ENCODE measurements at regions not wholly inside any gene's neighbourhood (a gene's known extent, or its start where the extent isn't known, plus 50 kb on each side); places are given as distances from the start of the nearest gene placed in this dataset.

GRCh38 chr6:101312652-101313051, 80.9 kb upstream of the GRIK2 start:
- no peak for TF ChIP-seq CTCF (conservative IDR thresholded peaks at IDR 0.05)
- TF ChIP-seq ZFX (IDR thresholded peaks at IDR 0.05), result no peak
- no peak overlapping the region for H3K27ac ChIP-seq

DNA sequence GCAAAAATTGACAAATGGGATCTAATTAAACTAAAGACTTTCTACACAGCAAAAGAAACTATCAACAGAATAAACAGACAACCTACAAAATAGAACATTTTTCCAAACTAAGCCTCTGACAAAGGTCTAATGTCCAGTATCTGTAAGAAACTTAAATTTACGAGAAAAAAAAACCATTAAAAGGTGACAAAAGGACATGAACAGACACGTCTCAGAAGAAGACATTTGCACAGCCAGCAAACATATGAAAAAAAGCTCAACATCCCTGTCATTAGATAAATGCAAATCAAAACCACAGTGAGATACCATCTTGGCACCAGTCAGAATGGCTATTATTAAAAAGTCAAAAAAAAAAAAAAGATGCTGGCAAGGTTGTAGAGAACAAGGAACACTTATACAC, 70.6 kb upstream of the GRIK2 start:
- H3K27ac ChIP-seq, result no peak overlapping the region
- TF ChIP-seq ZFX (IDR thresholded peaks at IDR 0.05), result no peak
- TF ChIP-seq CTCF (conservative IDR thresholded peaks at IDR 0.05), result no peak

DNA sequence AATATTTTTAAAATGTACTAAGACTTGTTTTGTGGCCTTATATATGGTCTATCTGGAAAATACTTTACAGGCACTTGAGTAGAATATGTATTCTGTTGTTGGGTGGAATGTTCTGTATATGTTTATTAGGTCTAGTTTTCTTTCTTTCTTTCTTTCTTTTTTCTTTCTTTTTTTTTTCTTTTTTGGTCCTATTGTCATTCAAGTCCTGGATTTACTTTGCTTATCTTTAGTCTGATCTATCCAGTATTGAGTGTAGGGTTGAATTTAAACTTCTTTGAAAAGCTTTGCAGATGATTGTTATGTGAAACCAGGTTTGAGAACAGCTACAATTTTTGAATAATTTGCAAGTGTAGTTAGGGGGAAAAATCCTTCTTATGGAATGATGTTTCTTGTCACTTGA, 67.1 kb upstream of the GRIK2 start:
- no peak for TF ChIP-seq ZFX (IDR thresholded peaks at IDR 0.05)
- TF ChIP-seq CTCF (conservative IDR thresholded peaks at IDR 0.05), result no peak
- H3K27ac ChIP-seq, result no peak overlapping the region

- TF ChIP-seq ZFX (IDR thresholded peaks at IDR 0.05) (no peak), CTCF (conservative IDR thresholded peaks at IDR 0.05) (no peak)
These were observed 51.6 kb upstream of the GRIK2 start for GRCh38 chr6:101341926-101342325.

More at GRCh38 chr6:101341926-101342325, 51.6 kb upstream of the GRIK2 start:
- H3K27ac ChIP-seq, result no peak overlapping the region

Data from C4-2B (cell line).